ENCODE measurements at regions not wholly inside any gene's neighbourhood (a gene's known extent, or its start where the extent isn't known, plus 50 kb on each side); places are given as distances from the start of the nearest gene placed in this dataset.

GRCh38 chr2:63740020-63740419 lies 101.7 kb upstream of the UGP2 start:
- Histone ChIP-seq H3K4me2 (no peak overlapping the region), H2AFZ (no peak overlapping the region), H3K4me3 (no peak overlapping the region), H3K27ac (no peak overlapping the region), H3K27me3 (no peaks in the 10 kb centered on the region), H4K20me1 (ENCODE audit: insufficient read depth, poor library complexity, severe bottlenecking) (no peaks in the 10 kb centered on the region), H3K9me3 (ENCODE audit: low read depth) (no peaks in the 10 kb centered on the region), H3K36me3 (replicated peaks; ENCODE audit: insufficient read depth, low read depth) (no peaks in the 10 kb centered on the region), H3K9me2 (replicated peaks; ENCODE audit: insufficient read depth) (no peaks in the 10 kb centered on the region), H3K4me1 (ENCODE audit: insufficient read depth) (peaks cover 27% of the 10 kb centered on the region), H3K79me2 (no peaks in the 10 kb centered on the region)
- TF ChIP-seq EZH2 (IDR thresholded peaks at IDR 0.05; ENCODE audit: borderline replicate concordance) (no peak), EZH2phosphoT487 (IDR thresholded peaks at IDR 0.05; ENCODE audit: low read depth, severe bottlenecking, unreplicated experiment) (no peak)
- TF ChIP-seq, protein P1, sequence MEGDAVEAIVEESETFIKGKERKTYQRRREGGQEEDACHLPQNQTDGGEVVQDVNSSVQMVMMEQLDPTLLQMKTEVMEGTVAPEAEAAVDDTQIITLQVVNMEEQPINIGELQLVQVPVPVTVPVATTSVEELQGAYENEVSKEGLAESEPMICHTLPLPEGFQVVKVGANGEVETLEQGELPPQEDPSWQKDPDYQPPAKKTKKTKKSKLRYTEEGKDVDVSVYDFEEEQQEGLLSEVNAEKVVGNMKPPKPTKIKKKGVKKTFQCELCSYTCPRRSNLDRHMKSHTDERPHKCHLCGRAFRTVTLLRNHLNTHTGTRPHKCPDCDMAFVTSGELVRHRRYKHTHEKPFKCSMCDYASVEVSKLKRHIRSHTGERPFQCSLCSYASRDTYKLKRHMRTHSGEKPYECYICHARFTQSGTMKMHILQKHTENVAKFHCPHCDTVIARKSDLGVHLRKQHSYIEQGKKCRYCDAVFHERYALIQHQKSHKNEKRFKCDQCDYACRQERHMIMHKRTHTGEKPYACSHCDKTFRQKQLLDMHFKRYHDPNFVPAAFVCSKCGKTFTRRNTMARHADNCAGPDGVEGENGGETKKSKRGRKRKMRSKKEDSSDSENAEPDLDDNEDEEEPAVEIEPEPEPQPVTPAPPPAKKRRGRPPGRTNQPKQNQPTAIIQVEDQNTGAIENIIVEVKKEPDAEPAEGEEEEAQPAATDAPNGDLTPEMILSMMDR (IDR thresholded peaks at IDR 0.05; ENCODE audit: poor library complexity): no peak
- no peak for DNase-seq (ENCODE audit: low spot score)

- no peaks in the 10 kb centered on the region for H3K79me2 ChIP-seq
- no peaks in the 10 kb centered on the region for H3K36me3 ChIP-seq (replicated peaks; ENCODE audit: insufficient read depth, low read depth)
- no peaks in the 10 kb centered on the region for H4K20me1 ChIP-seq (ENCODE audit: insufficient read depth, poor library complexity, severe bottlenecking)
- no peaks in the 10 kb centered on the region for H3K27me3 ChIP-seq
- no peak overlapping the region for H2AFZ ChIP-seq
- H3K4me1 ChIP-seq (ENCODE audit: insufficient read depth): peaks cover 18% of the 10 kb centered on the region
- 42% methylated on average over 1 of the region's 1 CpG for WGBS (ENCODE audit: low lambda C conversion rate, missing lambda C conversion rate)
- no peak for DNase-seq (ENCODE audit: low spot score)
- no peak overlapping the region for H3K4me2 ChIP-seq
- H3K9me3 ChIP-seq (ENCODE audit: low read depth): no peaks in the 10 kb centered on the region
- TF ChIP-seq, protein P1 (IDR thresholded peaks at IDR 0.05; ENCODE audit: poor library complexity): no peak
- no peak for TF ChIP-seq EZH2phosphoT487 (IDR thresholded peaks at IDR 0.05; ENCODE audit: low read depth, severe bottlenecking, unreplicated experiment)
- TF ChIP-seq EZH2 (IDR thresholded peaks at IDR 0.05; ENCODE audit: borderline replicate concordance): no peak
- H3K9me2 ChIP-seq (replicated peaks; ENCODE audit: insufficient read depth): no peaks in the 10 kb centered on the region
- no peak overlapping the region for H3K4me3 ChIP-seq
- no peak overlapping the region for H3K27ac ChIP-seq
These were observed 100.8 kb upstream of the UGP2 start for GRCh38 chr2:63740943-63741342.

DNA sequence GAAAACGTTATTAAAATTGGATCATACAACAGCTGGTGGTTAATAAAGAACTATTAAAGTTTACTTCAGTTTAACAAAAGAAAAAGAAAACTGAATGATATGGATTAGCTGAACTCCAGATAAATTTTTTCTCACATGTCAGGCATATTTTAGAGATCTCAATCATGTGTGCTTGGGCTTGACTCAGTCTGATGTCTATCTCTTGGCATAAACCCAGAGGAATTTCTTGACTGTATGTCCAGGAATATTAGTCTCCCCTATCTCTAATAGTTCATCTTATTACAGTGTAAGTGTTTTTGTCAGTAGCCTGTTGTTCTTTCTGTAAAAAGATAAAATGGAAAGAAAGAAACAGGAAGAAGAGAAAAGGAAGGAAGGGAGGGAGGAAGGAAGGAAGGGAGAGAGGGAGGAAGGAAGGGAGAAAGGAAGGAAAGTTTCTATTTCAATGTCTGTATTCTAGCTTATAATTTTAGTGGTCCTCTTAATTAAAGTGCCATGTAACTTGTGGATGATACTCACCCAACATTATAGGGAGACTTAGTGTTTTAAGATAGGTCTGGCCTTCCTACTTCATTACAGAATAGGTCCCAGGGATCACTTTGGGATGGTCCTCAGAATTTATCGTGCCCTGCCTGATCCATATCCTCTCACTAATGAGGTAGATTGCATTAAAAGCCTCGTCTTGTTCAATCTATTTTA lies 99.7 kb upstream of the UGP2 start:
- DNase-seq (ENCODE audit: low spot score): no peak
- Histone ChIP-seq H3K4me2 (no peak overlapping the region), H2AFZ (no peak overlapping the region), H3K4me3 (no peak overlapping the region), H3K27ac (no peak overlapping the region), H3K27me3 (no peaks in the 10 kb centered on the region), H3K9me2 (replicated peaks; ENCODE audit: insufficient read depth) (no peaks in the 10 kb centered on the region), H3K9me3 (ENCODE audit: low read depth) (no peaks in the 10 kb centered on the region), H4K20me1 (ENCODE audit: insufficient read depth, poor library complexity, severe bottlenecking) (no peaks in the 10 kb centered on the region), H3K4me1 (ENCODE audit: insufficient read depth) (peaks cover 9% of the 10 kb centered on the region), H3K36me3 (replicated peaks; ENCODE audit: insufficient read depth, low read depth) (no peaks in the 10 kb centered on the region), H3K79me2 (no peaks in the 10 kb centered on the region)
- 81% methylated on average over 3 of the region's 3 CpGs for WGBS (ENCODE audit: low lambda C conversion rate, missing lambda C conversion rate)
- TF ChIP-seq, protein P1 (IDR thresholded peaks at IDR 0.05; ENCODE audit: poor library complexity): no peak
- TF ChIP-seq EZH2 (IDR thresholded peaks at IDR 0.05; ENCODE audit: borderline replicate concordance) (no peak), EZH2phosphoT487 (IDR thresholded peaks at IDR 0.05; ENCODE audit: low read depth, severe bottlenecking, unreplicated experiment) (no peak)

All from hepatocyte (in vitro differentiated cells).